K562 (cell line): ENCODE measurements at regions not wholly inside any gene's neighbourhood (a gene's known extent, or its start where the extent isn't known, plus 50 kb on each side); places are given as distances from the start of the nearest gene placed in this dataset.

ENCODE experiments used
- ATAC-seq: fragments of 200-7000 bp; cut with Tn5 transposase; 3 replicates; pipeline ENCODE4 v1.9.1; 2020; ENCODE audit warnings: moderate library complexity
- BruUV-seq: library from RNA; stranded (reverse); fragments of 400-500 nt; replicated peaks from 2 replicates; lab custom pipeline; 2021; lab: Mats Ljungman, UMichigan
- CTCF ChIA-PET: fragments of 300-600 bp; formaldehyde crosslinking; extraction: SDS; loops from one replicate; lab custom pipeline; 2021; ENCODE audit warnings: low intra/inter-chr PET ratio; lab: Yijun Ruan, JAX
- POLR2A ChIA-PET: fragments of 300-600, 350-650 bp; sonication (Branson Sonifier 250); formaldehyde crosslinking; extraction: SDS; loops from one replicate; lab custom pipeline; 2021; ENCODE audit warnings: antibody characterized with exemption, inconsistent platforms; lab: Yijun Ruan, JAX
- DNase-seq, 4 experiments: peaks; one replicate each; pipeline versions ENCODE4 v3.0.0 to v3.0.0-alpha.2; 2011 to 2018; ENCODE audit warnings: low spot score in 3 of 4, mixed read lengths in 3 of 4; ENCODE audit errors: extremely low read depth in 1 of 4
- FAIRE-seq: peaks from 2 replicates; lab custom pipeline; 2011; peaks lifted over from hg19 to GRCh38; lab: Jason Lieb, UNC
- H2AFZ ChIP-seq: 2 replicates; pipeline ENCODE4 v1.6.0; 2011; ENCODE audit warnings: low read depth, low read length, control low read depth, inconsistent platforms
- H3K27ac ChIP-seq: fragments of 200-600 bp; 3 replicates; pipeline ENCODE4 v1.8.0; 2011; ENCODE audit warnings: low read depth, mild to moderate bottlenecking, control low read depth, inconsistent platforms, low read length, moderate library complexity, mixed read lengths; ENCODE audit errors: extremely low read depth
- H3K27me3 ChIP-seq, 2 experiments: fragments of 300-600 bp in 1 of 2; 2 replicates in 1 of 2; 3 replicates in 1 of 2; pipeline versions ENCODE4 v1.6.0 to v1.8.0; 2011; ENCODE audit warnings: inconsistent platforms in 2 of 2, low read length in 2 of 2, mild to moderate bottlenecking in 1 of 2, mixed read lengths in 1 of 2, moderate library complexity in 1 of 2; ENCODE audit not compliant: control insufficient read depth in 2 of 2, insufficient read depth in 2 of 2
- H3K36me3 ChIP-seq: fragments of 300-600 bp; 3 replicates; pipeline ENCODE4 v1.8.0; 2011; ENCODE audit warnings: mild to moderate bottlenecking, low read length, inconsistent platforms; ENCODE audit not compliant: control insufficient read depth, insufficient read depth
- H3K4me1 ChIP-seq, 2 experiments: fragments of 200-600 bp in 1 of 2; replicated peaks in 1 of 2; 2 replicates in 1 of 2; 3 replicates in 1 of 2; pipeline versions ENCODE4 v1.5.1 to v1.8.0; 2011; ENCODE audit warnings: inconsistent platforms in 2 of 2, low read length in 2 of 2, mild to moderate bottlenecking in 1 of 2, mixed read lengths in 1 of 2, moderate library complexity in 1 of 2; ENCODE audit not compliant: control insufficient read depth in 2 of 2, insufficient read depth in 2 of 2
- H3K4me2 ChIP-seq: 2 replicates; pipeline ENCODE4 v1.6.1; 2011; ENCODE audit warnings: low read length, control low read depth, inconsistent platforms, mixed read lengths; ENCODE audit not compliant: insufficient read depth
- H3K4me3 ChIP-seq: fragments of 200-600 bp; sonication (generic), shearing (Covaris generic); 2 replicates; pipeline ENCODE4 v1.5.1; 2016; ENCODE audit warnings: control low read depth, inconsistent platforms
- H3K79me2 ChIP-seq: fragments of 200-600 bp; 3 replicates; pipeline ENCODE4 v1.8.0; 2011; ENCODE audit warnings: low read length, inconsistent platforms; ENCODE audit not compliant: control insufficient read depth, insufficient read depth
- H3K9ac ChIP-seq, 2 experiments: 2 replicates each; pipeline versions ENCODE4 v1.6.0 to v1.6.1; 2011; ENCODE audit warnings: low read depth in 2 of 2, low read length in 2 of 2, control low read depth in 1 of 2, inconsistent platforms in 1 of 2, mild to moderate bottlenecking in 1 of 2, mixed read lengths in 1 of 2; ENCODE audit not compliant: insufficient read depth in 1 of 2
- H3K9me1 ChIP-seq: one replicate; pipeline ENCODE4 v1.6.0; 2011; ENCODE audit warnings: inconsistent platforms, mild to moderate bottlenecking, low read length, moderate library complexity; ENCODE audit not compliant: control insufficient read depth, insufficient read depth
- H3K9me3 ChIP-seq: replicated peaks from 2 replicates; pipeline ENCODE4 v1.5.1; 2011; ENCODE audit warnings: low read depth, low read length, inconsistent platforms; ENCODE audit not compliant: control insufficient read depth, insufficient read depth
- H4K20me1 ChIP-seq: replicated peaks from 2 replicates; pipeline ENCODE4 v1.6.1; 2011; ENCODE audit warnings: low read length, inconsistent platforms, mixed read lengths; ENCODE audit not compliant: control insufficient read depth, insufficient read depth
- AFF4 ChIP-seq: sonication (generic); formaldehyde crosslinking; IDR thresholded peaks from 2 replicates; pipeline ENCODE4 v1.8.0; 2023; ENCODE audit warnings: mild to moderate bottlenecking, missing genetic modification reagents
- ATF3 ChIP-seq, 2 experiments: fragments of 450-650 bp in 1 of 2; sonication (generic) in 1 of 2; formaldehyde crosslinking in 1 of 2; IDR thresholded peaks in 1 of 2; conservative IDR thresholded peaks in 1 of 2; 2 replicates each; pipeline versions ENCODE4 v1.6.1 to v1.8.1; 2016 to 2023; ENCODE audit warnings: mild to moderate bottlenecking in 2 of 2, moderate library complexity in 2 of 2, inconsistent platforms in 1 of 2, missing genetic modification reagents in 1 of 2
- KLF16 ChIP-seq: IDR thresholded peaks from 2 replicates; pipeline ENCODE4 v1.6.1; 2016; ENCODE audit warnings: antibody characterized with exemption
- NFXL1 ChIP-seq: fragments of 450-650 bp; formaldehyde crosslinking; IDR thresholded peaks from 2 replicates; pipeline ENCODE4 v1.4.0; 2021; ENCODE audit warnings: mild to moderate bottlenecking
- NKRF ChIP-seq: fragments of 450-650 bp; IDR thresholded peaks from 2 replicates; pipeline ENCODE4 v1.6.1; 2016; ENCODE audit warnings: borderline replicate concordance
- PKNOX1 ChIP-seq: fragments of 450-650 bp; IDR thresholded peaks from 2 replicates; pipeline ENCODE4 v1.6.1; 2016
- TCFL5 ChIP-seq: fragments of 250-450 bp; sonication (Bioruptor Pico); conservative IDR thresholded peaks from 2 replicates; pipeline ENCODE4 v1.6.1; 2021; ENCODE audit warnings: mild to moderate bottlenecking, moderate library complexity, matching md5 sums
- ZNF444 ChIP-seq: fragments of 250-450 bp; sonication (Bioruptor Pico); IDR thresholded peaks from 2 replicates; pipeline ENCODE4 v1.4.0; 2020; ENCODE audit warnings: mild to moderate bottlenecking, moderate library complexity
- WGBS: fragments of 100-300 bp; shearing (Covaris generic); methylation state at CpG from one replicate; pipeline ENCODE4 v1.1.6; 2016; ENCODE audit warnings: low coverage, mixed read lengths; ENCODE audit not compliant: insufficient coverage; ENCODE audit errors: missing lambda C conversion rate; 5-methylcytosine and 5-hydroxymethylcytosine counted together
- in situ Hi-C: fragments of 300-500 bp; cut with MboI; formaldehyde crosslinking; loops from 4 replicates; pipeline ENCODE4 v1.15.0; 2018; ENCODE audit warnings: inconsistent platforms, mixed read lengths
- intact Hi-C: fragments of 100-400 bp; cut with micrococcal nuclease; formaldehyde crosslinking; loops from 2 replicates; pipeline ENCODE4 v1.14.2; 2022

GRCh38 chr16:79734721-79735120 is 134.2 kb upstream of the MAF start:
- Histone ChIP-seq H3K4me1 (no peaks in the 10 kb centered on the region), H3K27ac (no peak overlapping the region), H3K4me3 (no peak overlapping the region), H3K27me3 (no peaks in the 10 kb centered on the region; a peak in 1 of 5 replicates), H3K79me2 (no peaks in the 10 kb centered on the region), H3K4me2 (no peak overlapping the region), H3K36me3 (no peaks in the 10 kb centered on the region), H4K20me1 (no peaks in the 10 kb centered on the region), H2AFZ (no peak overlapping the region), H3K9me1 (no peaks in the 10 kb centered on the region), H3K9me3 (no peaks in the 10 kb centered on the region), H3K9ac (no peak overlapping the region)
- BruUV-seq = no TSS peak
- 15% methylated on average over 2 of the region's 2 CpGs for WGBS
- no peak for ATAC-seq
- ChIA-PET POLR2A (no interaction called here), CTCF (no interaction called here)
- DNase-seq = no peak
- intact Hi-C loops (no loop called here), in situ Hi-C loops (no loop called here)
- no peak for FAIRE-seq
- TF ChIP-seq KLF16 (no peak), ZNF444 (no peak), ATF3 (IDR thresholded peaks at IDR 0.05) (no peak), ATF3 (CRISPR knock-in tag; conservative IDR thresholded peaks at IDR 0.05) (no peak), NFXL1 (CRISPR knock-in tag) (no peak), PKNOX1 (no peak), NKRF (no peak), TCFL5 (CRISPR knock-in tag) (no peak), AFF4 (CRISPR knock-in tag) (no peak)
